ENCODE measurements at regions not wholly inside any gene's neighbourhood (a gene's known extent, or its start where the extent isn't known, plus 50 kb on each side); places are given as distances from the start of the nearest gene placed in this dataset.

DNA sequence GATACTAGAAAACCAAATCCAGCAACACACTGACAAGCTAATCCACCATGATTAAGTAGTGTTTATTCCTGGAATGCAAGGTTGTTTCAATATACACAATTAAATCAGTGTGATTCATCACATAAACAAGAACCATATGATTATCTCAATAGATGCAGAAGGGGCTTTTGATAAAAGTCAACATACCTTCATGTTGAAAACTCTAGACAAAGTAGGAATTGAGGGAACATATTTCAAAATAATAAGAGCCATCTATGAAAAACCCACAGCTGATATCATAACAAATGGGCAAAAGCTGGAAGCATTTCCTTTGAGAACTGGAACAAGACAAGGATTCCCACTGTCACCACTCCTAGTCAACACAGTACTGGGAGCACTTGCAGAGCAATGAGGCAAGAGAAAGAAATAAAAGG lies 213.6 kb upstream of the CSNK1A1L start:
- TF ChIP-seq POLR2A (IDR thresholded peaks at IDR 0.05; ENCODE audit: low read length) (no peak), GATA1 (IDR thresholded peaks at IDR 0.05; ENCODE audit: low read depth, low read length) (no peak)
